Stomach (tissue), 8 donors: ENCODE measurements at regions not wholly inside any gene's neighbourhood (a gene's known extent, or its start where the extent isn't known, plus 50 kb on each side); places are given as distances from the start of the nearest gene placed in this dataset.

ENCODE experiments used
- DNase-seq, 2 donors: peaks; one replicate each; pipeline versions ENCODE4 v3.0.0 to v3.0.0-alpha.2; 2013 to 2019
- H3K27ac ChIP-seq, 5 donors: fragments of 200-600 bp in 4 of 5; sonication (generic) in 4 of 5; one replicate each; pipeline ENCODE4 v1.5.1; 2013 to 2019; ENCODE audit warnings: mild to moderate bottlenecking in 1 of 5, moderate library complexity in 1 of 5
- H3K27me3 ChIP-seq, 3 donors: fragments of 200-600 bp; sonication (generic); one replicate each; pipeline ENCODE4 v1.5.1; 2017 to 2019; ENCODE audit warnings: mixed run types in 1 of 3
- H3K36me3 ChIP-seq, 4 donors: fragments of 200-600 bp; sonication (generic); 1 replicate in 3 of 4; 2 replicates in 1 of 4; pipeline ENCODE4 v1.5.1; 2016 to 2019
- H3K4me1 ChIP-seq, 4 donors: fragments of 200-600 bp; sonication (generic); one replicate each; pipeline ENCODE4 v1.5.1; 2016 to 2019
- H3K4me3 ChIP-seq, 4 donors: fragments of 200-600 bp; sonication (generic) in 3 of 4; one replicate each; pipeline ENCODE4 v1.5.1; 2016 to 2019; ENCODE audit warnings: mild to moderate bottlenecking in 1 of 4
- H3K9me3 ChIP-seq, 4 donors: fragments of 200-600 bp; sonication (generic); one replicate each; pipeline ENCODE4 v1.5.1; 2016 to 2019
- EP300 ChIP-seq: sonication (generic); formaldehyde crosslinking; IDR thresholded peaks from one replicate; pipeline ENCODE4 v1.6.1; 2017; ENCODE audit warnings: antibody characterized with exemption
- POLR2A ChIP-seq, 4 donors: fragments of 450-650 bp; IDR thresholded peaks; one replicate each; pipeline ENCODE4 v1.6.1; 2016; ENCODE audit warnings: antibody characterized with exemption in 4 of 4, control low read depth in 2 of 4, mild to moderate bottlenecking in 1 of 4, moderate library complexity in 1 of 4
- POLR2AphosphoS5 ChIP-seq, 3 donors: sonication (generic); formaldehyde crosslinking; IDR thresholded peaks; one replicate each; pipeline ENCODE4 v1.6.1; 2016; ENCODE audit warnings: antibody characterized with exemption in 3 of 3
- WGBS, 5 donors: extraction: QIAGEN DNeasy Blood & Tissue Kit in 3 of 5; methylation state at CpG; one replicate each; pipeline versions ENCODE4 v1.1.5 to v1.1.7; 2013 to 2018; 5-methylcytosine and 5-hydroxymethylcytosine counted together
- intact Hi-C: fragments of 100-400 bp; cut with DNase I; formaldehyde crosslinking; loops from one replicate; pipeline ENCODE4 v1.15.1; 2023; ENCODE audit warnings: low total_unique reads
- TF ChIP-seq, protein P1 (sequence below), 7 experiments: fragments of 450-650 bp in 4 of 7; fragments of 200-600 bp in 3 of 7; sonication (generic) in 3 of 7; IDR thresholded peaks; one replicate each; pipeline ENCODE4 v1.5.1; 2016 to 2019; ENCODE audit warnings: antibody characterized with exemption in 7 of 7, control low read depth in 2 of 7, mild to moderate bottlenecking in 1 of 7
- donor health status: healthy with polysubstance abuse.
- donor health status: Bipolar disorder and iron deficiency.
- donor health status: healthy.

DNA sequence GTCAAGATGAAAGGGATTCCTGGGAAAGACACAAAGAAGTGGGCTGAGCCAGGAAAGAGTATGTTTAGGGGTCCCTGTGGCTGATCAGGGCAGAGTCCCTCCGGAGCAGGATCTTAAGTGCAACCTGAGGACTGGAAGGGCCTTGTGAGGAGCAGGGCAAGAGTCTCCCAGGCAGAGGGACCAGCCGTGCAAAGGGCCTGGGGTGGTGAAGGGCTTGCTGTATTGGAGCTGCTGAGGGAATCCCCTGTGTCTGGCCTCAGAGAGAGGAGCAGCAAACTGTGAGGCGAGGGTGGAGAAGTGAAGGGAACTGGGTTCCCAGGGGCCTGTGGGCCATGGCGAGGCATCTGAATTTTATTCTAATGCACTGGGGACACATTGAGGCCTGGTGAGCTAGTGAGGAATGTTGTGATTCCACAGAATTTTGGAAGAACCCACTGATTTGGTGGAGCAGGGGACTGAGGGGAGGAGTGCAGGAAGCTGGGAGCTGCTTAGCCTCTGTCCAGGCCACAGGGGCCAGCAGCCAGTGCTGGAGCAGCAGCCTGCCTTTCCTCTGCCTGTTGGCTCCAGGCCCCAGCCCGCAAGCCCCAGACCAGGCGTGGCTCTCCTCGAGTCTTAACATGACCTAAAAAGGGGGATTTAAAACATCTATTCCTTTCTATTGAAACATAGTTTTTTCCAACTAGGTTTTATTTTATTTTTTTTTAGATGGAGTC lies 138.4 kb upstream of the IGFBP3 start:
- Histone ChIP-seq H3K27ac (no peak overlapping the region), H3K9me3 (no peaks in the 10 kb centered on the region), H3K36me3 (no peaks in the 10 kb centered on the region), H3K27me3 (no peaks in the 10 kb centered on the region), H3K4me1 (no peaks in the 10 kb centered on the region), H3K4me3 (no peak overlapping the region)
- TF ChIP-seq EP300 (no peak), POLR2AphosphoS5 (IDR thresholded peaks at IDR 0.05) (no peak)
- TF ChIP-seq, protein P1, sequence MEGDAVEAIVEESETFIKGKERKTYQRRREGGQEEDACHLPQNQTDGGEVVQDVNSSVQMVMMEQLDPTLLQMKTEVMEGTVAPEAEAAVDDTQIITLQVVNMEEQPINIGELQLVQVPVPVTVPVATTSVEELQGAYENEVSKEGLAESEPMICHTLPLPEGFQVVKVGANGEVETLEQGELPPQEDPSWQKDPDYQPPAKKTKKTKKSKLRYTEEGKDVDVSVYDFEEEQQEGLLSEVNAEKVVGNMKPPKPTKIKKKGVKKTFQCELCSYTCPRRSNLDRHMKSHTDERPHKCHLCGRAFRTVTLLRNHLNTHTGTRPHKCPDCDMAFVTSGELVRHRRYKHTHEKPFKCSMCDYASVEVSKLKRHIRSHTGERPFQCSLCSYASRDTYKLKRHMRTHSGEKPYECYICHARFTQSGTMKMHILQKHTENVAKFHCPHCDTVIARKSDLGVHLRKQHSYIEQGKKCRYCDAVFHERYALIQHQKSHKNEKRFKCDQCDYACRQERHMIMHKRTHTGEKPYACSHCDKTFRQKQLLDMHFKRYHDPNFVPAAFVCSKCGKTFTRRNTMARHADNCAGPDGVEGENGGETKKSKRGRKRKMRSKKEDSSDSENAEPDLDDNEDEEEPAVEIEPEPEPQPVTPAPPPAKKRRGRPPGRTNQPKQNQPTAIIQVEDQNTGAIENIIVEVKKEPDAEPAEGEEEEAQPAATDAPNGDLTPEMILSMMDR (IDR thresholded peaks at IDR 0.05): no peak
- DNase-seq: peak in 1 of 2 donors; percentile 16
- intact Hi-C loops: no loop called here
- 66 to 82% (median 79%) methylated on average over 7 of the region's 7 CpGs for WGBS, 5 donors

DNA sequence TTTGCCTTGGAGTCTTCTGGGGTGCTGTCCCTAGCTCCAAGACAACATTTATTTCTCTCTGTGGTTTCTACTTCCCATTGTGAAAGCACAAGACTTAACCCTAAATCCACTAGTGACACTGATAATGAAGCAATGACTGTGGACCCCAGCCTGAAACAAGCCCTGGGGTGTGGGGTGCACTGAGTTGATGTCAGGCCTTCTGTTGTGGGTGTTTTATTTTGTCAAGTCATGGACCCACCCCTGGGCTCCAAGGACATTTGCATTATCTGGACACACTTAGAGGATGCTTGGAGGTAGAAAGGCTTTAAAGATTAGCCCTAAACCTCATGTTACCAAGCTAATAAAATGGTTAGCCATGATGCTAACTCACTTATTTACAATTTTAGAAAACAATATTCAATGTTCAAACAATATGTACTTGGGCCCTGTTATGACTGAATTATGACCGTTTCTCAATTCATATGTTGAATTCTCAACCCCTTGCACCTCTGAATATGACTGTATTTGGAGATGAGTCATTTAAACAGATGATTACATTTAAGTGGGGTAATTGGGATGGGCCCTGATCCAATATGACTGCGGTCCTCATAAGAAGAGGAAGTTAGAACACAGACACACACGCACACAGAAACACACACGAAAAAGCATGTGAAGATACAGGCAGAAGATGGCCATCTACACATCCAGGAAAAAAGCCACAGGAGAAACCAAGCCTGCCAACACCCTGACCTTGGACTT lies 137.2 kb upstream of the IGFBP3 start:
- Histone ChIP-seq H3K9me3 (no peaks in the 10 kb centered on the region), H3K4me1 (no peaks in the 10 kb centered on the region), H3K36me3 (no peaks in the 10 kb centered on the region), H3K4me3 (no peak overlapping the region), H3K27ac (no peak overlapping the region), H3K27me3 (no peaks in the 10 kb centered on the region)
- 81 to 89% (median 85%) methylated on average over 4 of the region's 4 CpGs for WGBS, 5 donors
- intact Hi-C loops: no loop called here
- TF ChIP-seq EP300: no peak
- TF ChIP-seq POLR2AphosphoS5 (IDR thresholded peaks at IDR 0.05): no peak
- TF ChIP-seq POLR2A (IDR thresholded peaks at IDR 0.05): no peak
- TF ChIP-seq, protein P1 (IDR thresholded peaks at IDR 0.05): no peak
- DNase-seq: no peak

DNA sequence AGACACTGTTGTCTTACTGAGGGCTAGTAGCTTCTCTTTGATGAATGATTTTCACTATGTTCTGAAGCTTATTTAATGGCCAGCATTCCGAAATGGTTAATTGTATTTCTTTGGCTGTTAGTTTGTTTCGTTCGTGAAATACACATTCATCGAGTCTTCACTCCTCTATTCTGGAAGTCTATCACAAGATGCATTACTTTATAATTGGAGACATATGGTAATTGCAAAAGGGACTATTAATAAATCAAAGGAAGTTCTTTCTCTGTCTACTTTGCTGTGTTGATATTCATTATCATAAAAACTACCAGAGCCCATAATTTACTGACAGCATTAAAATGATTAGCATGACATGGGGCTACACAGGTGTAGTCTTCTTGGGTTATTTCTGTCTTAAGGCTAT lies 133.8 kb upstream of the IGFBP3 start:
- TF ChIP-seq EP300 (no peak), POLR2A (IDR thresholded peaks at IDR 0.05) (no peak), POLR2AphosphoS5 (IDR thresholded peaks at IDR 0.05) (no peak)
- TF ChIP-seq, protein P1 (IDR thresholded peaks at IDR 0.05): no peak
- DNase-seq: no peak
- intact Hi-C loops: no loop called here
- Histone ChIP-seq H3K27me3 (no peaks in the 10 kb centered on the region), H3K36me3 (no peaks in the 10 kb centered on the region), H3K9me3 (no peaks in the 10 kb centered on the region), H3K27ac (no peak overlapping the region), H3K4me3 (no peak overlapping the region), H3K4me1 (no peaks in the 10 kb centered on the region)
- 76 to 91% (median 88%) methylated on average over 4 of the region's 4 CpGs for WGBS, 5 donors

DNA sequence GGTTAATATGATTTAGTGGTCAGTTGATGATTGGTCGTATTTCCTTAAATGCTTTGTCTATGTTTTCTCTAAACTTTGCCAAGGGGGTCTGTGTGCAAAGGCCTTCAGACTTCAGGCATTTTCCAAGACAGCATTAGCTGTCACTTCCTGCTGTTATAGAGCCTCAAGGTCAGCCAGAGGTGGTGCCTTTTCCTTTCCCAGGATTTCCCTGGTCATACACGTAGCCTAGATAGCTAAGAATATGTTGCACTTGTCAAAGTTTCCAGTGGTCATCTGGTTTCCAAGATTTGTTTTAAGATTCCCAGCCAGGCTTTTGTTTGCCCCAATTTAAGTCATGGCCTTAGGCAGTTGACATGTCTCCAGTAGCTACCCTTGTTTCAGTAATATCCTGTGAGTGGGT lies 133.2 kb upstream of the IGFBP3 start:
- peak in 1 of 2 donors; percentile 49 for DNase-seq
- Histone ChIP-seq H3K9me3 (no peaks in the 10 kb centered on the region), H3K4me3 (no peak overlapping the region), H3K27ac (no peak overlapping the region), H3K4me1 (no peaks in the 10 kb centered on the region), H3K36me3 (no peaks in the 10 kb centered on the region), H3K27me3 (no peaks in the 10 kb centered on the region)
- TF ChIP-seq, protein P1 (IDR thresholded peaks at IDR 0.05): no peak
- TF ChIP-seq EP300 (no peak), POLR2AphosphoS5 (IDR thresholded peaks at IDR 0.05) (no peak), POLR2A (IDR thresholded peaks at IDR 0.05) (no peak)
- intact Hi-C loops: no loop called here
- WGBS, 5 donors: 36 to 60% (median 47%) methylated on average over 2 of the region's 2 CpGs
